ENCODE measurements at regions not wholly inside any gene's neighbourhood (a gene's known extent, or its start where the extent isn't known, plus 50 kb on each side); places are given as distances from the start of the nearest gene placed in this dataset.
"Not testable (repeated sequence)": the region's sequence is repeated elsewhere in the genome, so short reads cannot be mapped to it uniquely, and the experiment has no call there.

- Mint-ChIP-seq H3K4me1 (peaks cover 2% of the 10 kb centered on the region), H3K27ac (no peak overlapping the region), H3K9me3 (no peaks in the 10 kb centered on the region), H3K27me3 (peaks cover 3% of the 10 kb centered on the region), H3K4me3 (no peak overlapping the region), H3K36me3 (no peaks in the 10 kb centered on the region)
- DNase-seq = no peak
Measured at GRCh38 chr1:99361406-99361805, 97.1 kb downstream of the PLPPR4 start.

GRCh38 chr1:99363531-99363930, 99.2 kb downstream of the PLPPR4 start:
- Mint-ChIP-seq H3K9me3 (no peaks in the 10 kb centered on the region), H3K36me3 (no peaks in the 10 kb centered on the region), H3K27ac (no peak overlapping the region), H3K4me1 (peaks cover 2% of the 10 kb centered on the region), H3K27me3 (peaks cover 3% of the 10 kb centered on the region), H3K4me3 (no peak overlapping the region)
- DNase-seq = no peak

- no peak overlapping the region for H3K27ac Mint-ChIP-seq
- DNase-seq = no peak
- H3K36me3 Mint-ChIP-seq = no peaks in the 10 kb centered on the region
- H3K4me3 Mint-ChIP-seq = no peak overlapping the region
- no peaks in the 10 kb centered on the region for H3K9me3 Mint-ChIP-seq
- no peaks in the 10 kb centered on the region for H3K4me1 Mint-ChIP-seq
- H3K27me3 Mint-ChIP-seq = peaks cover 3% of the 10 kb centered on the region
Measured at GRCh38 chr1:99365141-99365540, 100.8 kb downstream of the PLPPR4 start.

GRCh38 chr1:99365545-99365944, 101.3 kb downstream of the PLPPR4 start:
- H3K36me3 Mint-ChIP-seq = no peaks in the 10 kb centered on the region
- H3K27me3 Mint-ChIP-seq = peaks cover 3% of the 10 kb centered on the region
- no peak for DNase-seq
- H3K4me1 Mint-ChIP-seq = no peaks in the 10 kb centered on the region
- no peaks in the 10 kb centered on the region for H3K9me3 Mint-ChIP-seq
- no peak overlapping the region for H3K27ac Mint-ChIP-seq
- H3K4me3 Mint-ChIP-seq = no peak overlapping the region

GRCh38 chr1:99369154-99369553, 104.9 kb downstream of the PLPPR4 start:
- H3K4me1 Mint-ChIP-seq = no peaks in the 10 kb centered on the region

GRCh38 chr1:99370476-99370875, 106.2 kb downstream of the PLPPR4 start:
- Mint-ChIP-seq H3K27me3 (peaks cover 10% of the 10 kb centered on the region), H3K9me3 (no peaks in the 10 kb centered on the region), H3K4me1 (no peaks in the 10 kb centered on the region), H3K4me3 (no peak overlapping the region), H3K27ac (no peak overlapping the region), H3K36me3 (no peaks in the 10 kb centered on the region)
- no peak for DNase-seq

More at GRCh38 chr1:99369154-99369553, 104.9 kb downstream of the PLPPR4 start:
- Mint-ChIP-seq H3K4me3 (no peak overlapping the region), H3K27me3 (peaks cover 10% of the 10 kb centered on the region), H3K36me3 (no peaks in the 10 kb centered on the region), H3K27ac (no peak overlapping the region), H3K9me3 (no peaks in the 10 kb centered on the region)
- DNase-seq = no peak

- H3K27ac Mint-ChIP-seq = no peak overlapping the region
- no peaks in the 10 kb centered on the region for H3K4me1 Mint-ChIP-seq
- H3K4me3 Mint-ChIP-seq = no peak overlapping the region
- DNase-seq = no peak
- no peaks in the 10 kb centered on the region for H3K36me3 Mint-ChIP-seq
- H3K27me3 Mint-ChIP-seq = peaks cover 10% of the 10 kb centered on the region
- H3K9me3 Mint-ChIP-seq = no peaks in the 10 kb centered on the region
Measured at GRCh38 chr1:99371413-99371812, 107.1 kb downstream of the PLPPR4 start.

- H3K4me1 Mint-ChIP-seq = no peaks in the 10 kb centered on the region
- H3K4me3 Mint-ChIP-seq = no peak overlapping the region
- no peak overlapping the region for H3K27ac Mint-ChIP-seq
- no peak for DNase-seq
- peaks cover 10% of the 10 kb centered on the region for H3K27me3 Mint-ChIP-seq
- H3K9me3 Mint-ChIP-seq = no peaks in the 10 kb centered on the region
- H3K36me3 Mint-ChIP-seq = no peaks in the 10 kb centered on the region
Measured at GRCh38 chr1:99374109-99374508, 109.8 kb downstream of the PLPPR4 start.

- H3K4me1 Mint-ChIP-seq, H3K27ac Mint-ChIP-seq, DNase-seq, H3K36me3 Mint-ChIP-seq, H3K9me3 Mint-ChIP-seq, H3K4me3 Mint-ChIP-seq: not testable (repeated sequence)
- peaks cover 10% of the 10 kb centered on the region for H3K27me3 Mint-ChIP-seq
Measured at GRCh38 chr1:99374693-99375092, 110.4 kb downstream of the PLPPR4 start.

- Mint-ChIP-seq H3K4me1 (no peaks in the 10 kb centered on the region), H3K9me3 (peaks cover 6% of the 10 kb centered on the region), H3K27ac (no peak overlapping the region), H3K36me3 (no peaks in the 10 kb centered on the region), H3K4me3 (no peak overlapping the region), H3K27me3 (no peaks in the 10 kb centered on the region)
- no peak for DNase-seq
Measured at GRCh38 chr1:99384021-99384420, 119.7 kb downstream of the PLPPR4 start.

GRCh38 chr1:99385852-99386251, 121.6 kb downstream of the PLPPR4 start:
- Mint-ChIP-seq H3K27me3 (no peaks in the 10 kb centered on the region), H3K36me3 (no peaks in the 10 kb centered on the region), H3K27ac (no peak overlapping the region), H3K4me3 (no peak overlapping the region), H3K4me1 (no peaks in the 10 kb centered on the region), H3K9me3 (peaks cover 6% of the 10 kb centered on the region)
- DNase-seq = no peak

- Mint-ChIP-seq H3K9me3 (no peaks in the 10 kb centered on the region), H3K4me3 (no peak overlapping the region), H3K27me3 (no peaks in the 10 kb centered on the region), H3K36me3 (no peaks in the 10 kb centered on the region), H3K4me1 (no peaks in the 10 kb centered on the region), H3K27ac (no peak overlapping the region)
- no peak for DNase-seq
Measured at GRCh38 chr1:99396389-99396788, 132.1 kb downstream of the PLPPR4 start.

- H3K9me3 Mint-ChIP-seq = peaks cover 1% of the 10 kb centered on the region
- no peak overlapping the region for H3K4me3 Mint-ChIP-seq
- H3K27ac Mint-ChIP-seq = no peak overlapping the region
- no peaks in the 10 kb centered on the region for H3K27me3 Mint-ChIP-seq
- DNase-seq = no peak
- no peaks in the 10 kb centered on the region for H3K36me3 Mint-ChIP-seq
- H3K4me1 Mint-ChIP-seq = no peaks in the 10 kb centered on the region
Measured at GRCh38 chr1:99397029-99397428, 132.7 kb downstream of the PLPPR4 start.

- Mint-ChIP-seq H3K4me1 (no peaks in the 10 kb centered on the region), H3K27ac (no peak overlapping the region), H3K36me3 (no peaks in the 10 kb centered on the region), H3K4me3 (no peak overlapping the region), H3K27me3 (no peaks in the 10 kb centered on the region), H3K9me3 (peaks cover 1% of the 10 kb centered on the region)
- no peak for DNase-seq
Measured at GRCh38 chr1:99397863-99398262, 133.6 kb downstream of the PLPPR4 start.

GRCh38 chr1:99401556-99401955, 137.3 kb downstream of the PLPPR4 start:
- H3K36me3 Mint-ChIP-seq, H3K9me3 Mint-ChIP-seq, H3K4me3 Mint-ChIP-seq, DNase-seq, H3K4me1 Mint-ChIP-seq, H3K27ac Mint-ChIP-seq, H3K27me3 Mint-ChIP-seq: not testable (repeated sequence)

GRCh38 chr1:99404399-99404798, 140.1 kb downstream of the PLPPR4 start:
- H3K4me1 Mint-ChIP-seq, H3K27ac Mint-ChIP-seq, H3K4me3 Mint-ChIP-seq, H3K9me3 Mint-ChIP-seq, DNase-seq, H3K27me3 Mint-ChIP-seq, H3K36me3 Mint-ChIP-seq: not testable (repeated sequence)

GRCh38 chr1:99405325-99405724, 141.0 kb downstream of the PLPPR4 start:
- not testable (repeated sequence) for H3K36me3 Mint-ChIP-seq, H3K4me3 Mint-ChIP-seq, H3K9me3 Mint-ChIP-seq, H3K27me3 Mint-ChIP-seq, DNase-seq, H3K4me1 Mint-ChIP-seq, H3K27ac Mint-ChIP-seq

Measured in activated naive CD8-positive, alpha-beta T cell treated with anti-CD3 and anti-CD28 coated beads for 36 hours (primary cell).